PC-3 (cell line): ENCODE measurements at regions not wholly inside any gene's neighbourhood (a gene's known extent, or its start where the extent isn't known, plus 50 kb on each side); places are given as distances from the start of the nearest gene placed in this dataset.

Experiments
- EZH2 ChIP-seq: fragments of 300-600 bp; sonication (generic); IDR thresholded peaks from one replicate; pipeline ENCODE4 v1.6.1; 2017; ENCODE audit warnings: antibody characterized with exemption, mild to moderate bottlenecking, low read length; ENCODE audit not compliant: unreplicated experiment
- TF ChIP-seq, protein P1 (sequence below): fragments of 300-600 bp; sonication (generic); conservative IDR thresholded peaks from 2 replicates; pipeline ENCODE4 v1.5.1; 2017; ENCODE audit warnings: antibody characterized with exemption, low read depth, mild to moderate bottlenecking, low read length

DNA sequence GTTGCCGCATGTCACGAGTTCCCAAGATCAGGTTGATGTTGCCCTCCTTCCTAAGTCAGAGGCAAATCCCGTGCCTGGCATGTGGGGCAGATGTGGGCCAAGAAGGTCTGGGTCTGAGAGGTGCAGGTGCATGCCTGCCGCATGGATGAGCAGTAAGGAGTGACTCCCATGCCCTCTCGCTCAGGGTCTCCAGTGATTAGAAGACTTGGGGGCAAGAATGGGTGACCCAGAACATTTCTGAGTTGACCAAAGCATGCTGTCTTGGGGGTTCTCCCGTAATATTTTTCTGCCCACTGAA, 120.6 kb upstream of the HDAC4 start:
- TF ChIP-seq, protein P1, sequence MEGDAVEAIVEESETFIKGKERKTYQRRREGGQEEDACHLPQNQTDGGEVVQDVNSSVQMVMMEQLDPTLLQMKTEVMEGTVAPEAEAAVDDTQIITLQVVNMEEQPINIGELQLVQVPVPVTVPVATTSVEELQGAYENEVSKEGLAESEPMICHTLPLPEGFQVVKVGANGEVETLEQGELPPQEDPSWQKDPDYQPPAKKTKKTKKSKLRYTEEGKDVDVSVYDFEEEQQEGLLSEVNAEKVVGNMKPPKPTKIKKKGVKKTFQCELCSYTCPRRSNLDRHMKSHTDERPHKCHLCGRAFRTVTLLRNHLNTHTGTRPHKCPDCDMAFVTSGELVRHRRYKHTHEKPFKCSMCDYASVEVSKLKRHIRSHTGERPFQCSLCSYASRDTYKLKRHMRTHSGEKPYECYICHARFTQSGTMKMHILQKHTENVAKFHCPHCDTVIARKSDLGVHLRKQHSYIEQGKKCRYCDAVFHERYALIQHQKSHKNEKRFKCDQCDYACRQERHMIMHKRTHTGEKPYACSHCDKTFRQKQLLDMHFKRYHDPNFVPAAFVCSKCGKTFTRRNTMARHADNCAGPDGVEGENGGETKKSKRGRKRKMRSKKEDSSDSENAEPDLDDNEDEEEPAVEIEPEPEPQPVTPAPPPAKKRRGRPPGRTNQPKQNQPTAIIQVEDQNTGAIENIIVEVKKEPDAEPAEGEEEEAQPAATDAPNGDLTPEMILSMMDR, result no peak
- no peak for TF ChIP-seq EZH2
